MM.1S (cell line): ENCODE measurements at regions not wholly inside any gene's neighbourhood (a gene's known extent, or its start where the extent isn't known, plus 50 kb on each side); places are given as distances from the start of the nearest gene placed in this dataset.

ENCODE experiments used
- DNase-seq: peaks from one replicate; pipeline ENCODE4 v3.0.0-alpha.2; 2015
- H2AFZ ChIP-seq: fragments of 300-600 bp; sonication (generic); 2 replicates; pipeline ENCODE4 v1.6.0; 2016; ENCODE audit warnings: antibody characterized with exemption, low read length
- H3F3A ChIP-seq: fragments of 300-600 bp; sonication (generic); 2 replicates; pipeline ENCODE4 v1.6.1; 2016; ENCODE audit warnings: mild to moderate bottlenecking, antibody characterized with exemption, low read length, moderate library complexity, mixed read lengths; ENCODE audit not compliant: insufficient read depth
- H3K27ac ChIP-seq: fragments of 300-600 bp; sonication (generic); 2 replicates; pipeline ENCODE4 v1.5.1; 2016; ENCODE audit warnings: mild to moderate bottlenecking, low read length
- H3K27me3 ChIP-seq: fragments of 300-600 bp; sonication (generic); replicated peaks from 2 replicates; pipeline ENCODE4 v1.6.0; 2016; ENCODE audit warnings: low read length; ENCODE audit not compliant: insufficient read depth
- H3K36me3 ChIP-seq: fragments of 300-600 bp; sonication (generic); replicated peaks from 2 replicates; pipeline ENCODE4 v1.6.1; 2016; ENCODE audit warnings: mild to moderate bottlenecking, low read length, mixed read lengths; ENCODE audit not compliant: insufficient read depth
- H3K4me1 ChIP-seq: fragments of 300-600 bp; sonication (generic); 2 replicates; pipeline ENCODE4 v1.6.1; 2016; ENCODE audit warnings: low read length, mixed read lengths
- H3K4me2 ChIP-seq: fragments of 300-600 bp; sonication (generic); 2 replicates; pipeline ENCODE4 v1.6.0; 2016; ENCODE audit warnings: low read depth, low read length
- H3K4me3 ChIP-seq: fragments of 300-600 bp; sonication (generic); 2 replicates; pipeline ENCODE4 v1.5.1; 2016; ENCODE audit warnings: low read length, mixed read lengths
- H3K79me2 ChIP-seq: fragments of 300-600 bp; sonication (generic); 2 replicates; pipeline ENCODE4 v1.6.1; 2016; ENCODE audit warnings: mixed run types, low read length, mixed read lengths
- H3K9ac ChIP-seq: fragments of 300-600 bp; sonication (generic); 2 replicates; pipeline ENCODE4 v1.6.1; 2016; ENCODE audit warnings: low read length, mixed read lengths
- H3K9me2 ChIP-seq: fragments of 300-600 bp; sonication (generic); replicated peaks from 2 replicates; pipeline ENCODE4 v1.6.1; 2016; ENCODE audit warnings: mild to moderate bottlenecking, low read length, mixed read lengths; ENCODE audit not compliant: insufficient read depth
- H3K9me3 ChIP-seq: fragments of 300-600 bp; sonication (generic); replicated peaks from 2 replicates; pipeline ENCODE4 v1.6.1; 2016; ENCODE audit warnings: mild to moderate bottlenecking, low read length, mixed read lengths; ENCODE audit not compliant: insufficient read depth
- H4K20me1 ChIP-seq: fragments of 300-600 bp; sonication (generic); 2 replicates; pipeline ENCODE4 v1.6.1; 2016; ENCODE audit warnings: mild to moderate bottlenecking, low read length, moderate library complexity, mixed read lengths; ENCODE audit not compliant: insufficient read depth
- CTCF ChIP-seq: fragments of 300-600 bp; sonication (generic); IDR thresholded peaks from 2 replicates; pipeline ENCODE4 v1.5.1; 2016; ENCODE audit warnings: antibody characterized with exemption, low read length, mixed read lengths
- EZH2 ChIP-seq: fragments of 300-600 bp; sonication (generic); optimal IDR thresholded peaks from 2 replicates; pipeline ENCODE3; 2017; ENCODE audit warnings: low read depth, mild to moderate bottlenecking, antibody characterized with exemption, low read length, mixed read lengths
- EZH2phosphoT487 ChIP-seq: fragments of 300-600 bp; sonication (generic); IDR thresholded peaks from 2 replicates; pipeline ENCODE4 v1.6.1; 2018; ENCODE audit warnings: antibody characterized with exemption, low read length

DNA sequence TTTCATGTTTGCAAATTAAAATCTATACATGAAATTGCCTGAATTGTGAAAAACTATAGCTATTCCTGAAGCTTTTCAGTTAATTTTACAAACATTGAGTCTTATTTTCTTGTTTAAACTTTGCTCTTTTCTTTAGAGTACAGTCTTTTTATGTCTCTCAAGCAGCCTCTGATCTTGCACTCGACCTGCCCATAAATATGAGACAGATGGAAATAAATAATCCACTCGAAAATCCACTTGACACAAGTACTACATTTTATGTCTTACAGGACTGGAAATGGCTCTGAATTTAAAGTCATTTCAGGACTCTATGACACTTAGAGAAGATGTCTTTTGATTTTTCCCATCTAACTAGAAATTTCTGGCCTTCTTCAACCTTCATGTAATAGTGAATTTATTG lies 283.8 kb downstream of the USP25 start:
- DNase-seq, result no peak
- no peak overlapping the region for H3K4me2 ChIP-seq
- H3K36me3 ChIP-seq, result no peaks in the 10 kb centered on the region
- H3K9me3 ChIP-seq, result no peaks in the 10 kb centered on the region
- no peak overlapping the region for H3K27ac ChIP-seq
- H3K4me3 ChIP-seq, result no peak overlapping the region
- H3F3A ChIP-seq, result no peaks in the 10 kb centered on the region
- no peaks in the 10 kb centered on the region for H4K20me1 ChIP-seq
- no peaks in the 10 kb centered on the region for H3K79me2 ChIP-seq
- H3K27me3 ChIP-seq, result no peaks in the 10 kb centered on the region
- H2AFZ ChIP-seq, result no peak overlapping the region
- no peak overlapping the region for H3K9ac ChIP-seq
- no peak for TF ChIP-seq CTCF
- no peak for TF ChIP-seq EZH2phosphoT487
- TF ChIP-seq EZH2, result no peak
- no peaks in the 10 kb centered on the region for H3K9me2 ChIP-seq
- H3K4me1 ChIP-seq, result no peaks in the 10 kb centered on the region

- no peak overlapping the region for H3K4me2 ChIP-seq
- no peak overlapping the region for H2AFZ ChIP-seq
- H3K9me2 ChIP-seq, result no peaks in the 10 kb centered on the region
- no peak for TF ChIP-seq CTCF
- no peak for TF ChIP-seq EZH2phosphoT487
- no peak for TF ChIP-seq EZH2
- no peak for DNase-seq
- no peaks in the 10 kb centered on the region for H3K4me1 ChIP-seq
- no peaks in the 10 kb centered on the region for H4K20me1 ChIP-seq
- no peak overlapping the region for H3K4me3 ChIP-seq
- H3F3A ChIP-seq, result no peaks in the 10 kb centered on the region
- no peaks in the 10 kb centered on the region for H3K9me3 ChIP-seq
- H3K79me2 ChIP-seq, result no peaks in the 10 kb centered on the region
- H3K9ac ChIP-seq, result no peak overlapping the region
- no peaks in the 10 kb centered on the region for H3K27me3 ChIP-seq
- no peak overlapping the region for H3K27ac ChIP-seq
- no peaks in the 10 kb centered on the region for H3K36me3 ChIP-seq
Measured at GRCh38 chr21:16020878-16021277, 291.1 kb downstream of the USP25 start.

DNA sequence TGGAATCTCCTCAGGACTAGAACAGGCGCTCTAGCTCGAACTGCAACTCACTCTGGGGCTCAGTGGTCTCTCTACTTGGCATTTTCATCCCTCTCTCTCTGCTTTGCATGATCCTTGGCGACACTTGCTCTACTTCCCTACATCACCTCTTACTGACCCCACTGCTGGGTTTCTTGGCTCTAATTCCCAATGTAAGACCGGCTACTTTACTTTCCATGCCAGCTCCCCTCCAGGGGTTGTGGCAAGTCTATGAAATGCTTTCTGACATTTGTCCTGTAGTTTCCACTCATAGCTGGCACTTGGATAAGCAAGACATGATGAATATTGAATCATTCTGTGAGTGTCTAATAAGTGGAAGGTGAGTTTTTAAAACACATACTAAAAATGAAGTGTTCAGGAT lies 292.3 kb downstream of the USP25 start:
- Histone ChIP-seq H3K9ac (no peak overlapping the region), H3K9me3 (no peaks in the 10 kb centered on the region), H3K4me2 (no peak overlapping the region), H3K4me1 (no peaks in the 10 kb centered on the region), H3K27ac (no peak overlapping the region), H3K27me3 (no peaks in the 10 kb centered on the region), H2AFZ (no peak overlapping the region), H3F3A (no peaks in the 10 kb centered on the region), H3K36me3 (no peaks in the 10 kb centered on the region), H4K20me1 (no peaks in the 10 kb centered on the region), H3K9me2 (no peaks in the 10 kb centered on the region), H3K79me2 (no peaks in the 10 kb centered on the region), H3K4me3 (no peak overlapping the region)
- TF ChIP-seq EZH2, result no peak
- TF ChIP-seq EZH2phosphoT487, result no peak
- no peak for TF ChIP-seq CTCF
- DNase-seq, result no peak
